H1 (cell line): ENCODE measurements at regions not wholly inside any gene's neighbourhood (a gene's known extent, or its start where the extent isn't known, plus 50 kb on each side); places are given as distances from the start of the nearest gene placed in this dataset.

ENCODE experiments used
- ASH2L ChIP-seq: fragments of 200-600, 300-600 bp; sonication (generic); IDR thresholded peaks from one replicate; pipeline ENCODE4 v1.7.1; 2017; ENCODE audit warnings: low read length
- MAFK ChIP-seq: IDR thresholded peaks from 2 replicates; pipeline ENCODE4 v1.6.1; 2012; ENCODE audit warnings: low read depth, mild to moderate bottlenecking, improper control_type of control experiment, low read length
- POLR2A ChIP-seq, 2 experiments: IDR thresholded peaks; 1 replicate in 1 of 2; 2 replicates in 1 of 2; pipeline ENCODE4 v1.6.1; 2011; ENCODE audit warnings: low read depth in 2 of 2, low read length in 2 of 2, mild to moderate bottlenecking in 2 of 2; ENCODE audit errors: control extremely low read depth in 1 of 2
- POLR2AphosphoS5 ChIP-seq: IDR thresholded peaks from 2 replicates; pipeline ENCODE4 v1.6.1; 2011; ENCODE audit warnings: low read depth, low read length
- ZNF274 ChIP-seq: IDR thresholded peaks from 2 replicates; pipeline ENCODE4 v1.7.0; 2012; ENCODE audit warnings: low read length, borderline replicate concordance; ENCODE audit errors: extremely low read depth
- TF ChIP-seq, protein P1 (sequence below): IDR thresholded peaks from 2 replicates; pipeline ENCODE4 v1.6.1; 2012; ENCODE audit warnings: inconsistent platforms
- TF ChIP-seq, protein P2 (sequence below), 3 experiments: IDR thresholded peaks; 1 replicate in 2 of 3; 2 replicates in 1 of 3; pipeline versions ENCODE4 v1.5.1 to v1.6.1; 2011; ENCODE audit warnings: low read length in 3 of 3, mild to moderate bottlenecking in 3 of 3, inconsistent platforms in 2 of 3, low read depth in 1 of 3, moderate library complexity in 1 of 3; ENCODE audit not compliant: insufficient read depth in 1 of 3; ENCODE audit errors: control extremely low read depth in 1 of 3

DNA sequence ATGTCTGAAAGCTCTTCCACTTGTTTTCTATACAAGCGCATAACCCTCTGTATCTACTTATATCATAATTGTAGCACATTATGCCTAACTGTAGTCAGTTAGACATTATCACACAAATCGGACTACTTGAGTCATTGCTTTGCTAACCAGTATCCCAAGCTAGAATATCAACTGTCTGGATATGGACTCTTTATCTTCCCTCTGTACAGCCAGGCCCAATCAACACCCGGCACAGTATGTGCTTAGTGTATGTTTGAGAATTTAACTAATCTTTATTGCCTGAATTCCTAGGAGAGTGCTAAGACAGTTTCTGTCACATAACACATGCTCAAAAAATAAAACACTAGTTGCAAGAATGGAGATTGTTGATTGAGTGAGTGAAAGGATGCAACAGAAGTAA lies 211.2 kb downstream of the ARL4A start:
- TF ChIP-seq POLR2AphosphoS5 (no peak), POLR2A (IDR thresholded peaks at IDR 0.05; ENCODE audit: control extremely low read depth in 1 of 2, low read depth in 2 of 2, low read length in 2 of 2) (no peak), MAFK (no peak), ASH2L (no peak), ZNF274 (no peak)
- TF ChIP-seq, protein P1, sequence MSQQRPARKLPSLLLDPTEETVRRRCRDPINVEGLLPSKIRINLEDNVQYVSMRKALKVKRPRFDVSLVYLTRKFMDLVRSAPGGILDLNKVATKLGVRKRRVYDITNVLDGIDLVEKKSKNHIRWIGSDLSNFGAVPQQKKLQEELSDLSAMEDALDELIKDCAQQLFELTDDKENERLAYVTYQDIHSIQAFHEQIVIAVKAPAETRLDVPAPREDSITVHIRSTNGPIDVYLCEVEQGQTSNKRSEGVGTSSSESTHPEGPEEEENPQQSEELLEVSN = no peak
- TF ChIP-seq, protein P2, sequence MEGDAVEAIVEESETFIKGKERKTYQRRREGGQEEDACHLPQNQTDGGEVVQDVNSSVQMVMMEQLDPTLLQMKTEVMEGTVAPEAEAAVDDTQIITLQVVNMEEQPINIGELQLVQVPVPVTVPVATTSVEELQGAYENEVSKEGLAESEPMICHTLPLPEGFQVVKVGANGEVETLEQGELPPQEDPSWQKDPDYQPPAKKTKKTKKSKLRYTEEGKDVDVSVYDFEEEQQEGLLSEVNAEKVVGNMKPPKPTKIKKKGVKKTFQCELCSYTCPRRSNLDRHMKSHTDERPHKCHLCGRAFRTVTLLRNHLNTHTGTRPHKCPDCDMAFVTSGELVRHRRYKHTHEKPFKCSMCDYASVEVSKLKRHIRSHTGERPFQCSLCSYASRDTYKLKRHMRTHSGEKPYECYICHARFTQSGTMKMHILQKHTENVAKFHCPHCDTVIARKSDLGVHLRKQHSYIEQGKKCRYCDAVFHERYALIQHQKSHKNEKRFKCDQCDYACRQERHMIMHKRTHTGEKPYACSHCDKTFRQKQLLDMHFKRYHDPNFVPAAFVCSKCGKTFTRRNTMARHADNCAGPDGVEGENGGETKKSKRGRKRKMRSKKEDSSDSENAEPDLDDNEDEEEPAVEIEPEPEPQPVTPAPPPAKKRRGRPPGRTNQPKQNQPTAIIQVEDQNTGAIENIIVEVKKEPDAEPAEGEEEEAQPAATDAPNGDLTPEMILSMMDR (IDR thresholded peaks at IDR 0.05; ENCODE audit: control extremely low read depth in 1 of 3, insufficient read depth in 1 of 3, low read depth in 1 of 3, low read length in 3 of 3) = no peak
